Activated T-cell treated with anti-CD3 and anti-CD28 coated beads for 48 hours (primary cell): ENCODE measurements at regions not wholly inside any gene's neighbourhood (a gene's known extent, or its start where the extent isn't known, plus 50 kb on each side); places are given as distances from the start of the nearest gene placed in this dataset.

Experiments
- DNase-seq: peaks from one replicate; pipeline ENCODE4 v3.0.0-alpha.2; 2020; ENCODE audit warnings: low read depth

- DNase-seq, result no peak
Measured at GRCh38 chr1:47703156-47703825, 265.4 kb downstream of the FOXD2 start.

DNA sequence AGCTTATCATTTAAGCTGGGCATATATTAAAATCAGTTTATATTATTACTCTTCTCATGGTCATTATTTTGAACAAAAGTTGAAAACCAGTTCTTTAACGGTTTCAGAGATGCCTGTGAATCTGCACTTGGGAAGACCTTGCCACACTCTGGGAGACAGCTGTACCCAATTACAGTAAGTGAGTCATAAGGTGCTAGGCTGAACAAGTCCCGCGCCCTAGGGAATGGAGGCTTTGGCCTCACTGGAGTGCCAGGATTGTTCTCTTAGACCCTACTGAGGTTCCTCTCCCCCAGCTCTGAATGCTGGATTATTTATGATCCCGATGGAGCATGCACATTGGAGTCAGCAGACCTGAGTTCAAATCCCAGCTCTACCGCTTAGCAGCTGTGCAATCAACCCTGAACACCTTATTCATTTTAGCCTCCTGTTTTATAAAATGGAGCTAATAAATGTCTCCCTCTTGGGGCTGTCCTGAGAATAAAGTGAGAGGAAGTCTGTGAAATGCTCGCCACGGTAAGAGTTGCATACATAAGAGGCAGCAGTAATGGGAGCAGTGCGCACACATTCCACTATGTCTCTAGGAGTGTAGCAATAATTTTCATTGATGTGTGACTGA is 266.2 kb downstream of the FOXD2 start:
- DNase-seq, result no peak

- DNase-seq, result no peak
Measured at GRCh38 chr1:47705517-47706130, 267.8 kb downstream of the FOXD2 start.

DNA sequence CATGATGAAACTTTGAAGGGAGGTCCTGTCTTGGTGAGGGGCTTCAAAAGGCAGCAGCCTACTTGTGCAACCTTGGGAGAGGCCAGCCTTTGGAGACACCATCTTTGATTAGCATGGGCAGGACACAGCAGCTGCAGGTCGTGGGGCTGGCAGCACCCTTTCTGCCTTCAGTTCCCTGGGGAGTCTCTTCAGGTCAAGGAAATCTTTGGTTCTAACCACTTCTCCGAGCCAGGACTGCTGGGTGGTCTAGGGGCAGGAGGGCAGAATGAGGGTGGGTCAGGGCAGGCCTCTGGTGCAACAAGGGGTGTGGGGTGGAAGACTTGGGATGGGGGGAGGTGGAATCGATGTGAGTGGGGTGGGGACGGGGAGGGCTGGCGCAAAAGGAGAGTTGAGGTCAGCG is 269.7 kb downstream of the FOXD2 start:
- no peak for DNase-seq

- DNase-seq, result no peak
Measured at GRCh38 chr1:47708019-47708535, 270.2 kb downstream of the FOXD2 start.

- no peak for DNase-seq
Measured at GRCh38 chr1:47708658-47709018, 270.8 kb downstream of the FOXD2 start.

DNA sequence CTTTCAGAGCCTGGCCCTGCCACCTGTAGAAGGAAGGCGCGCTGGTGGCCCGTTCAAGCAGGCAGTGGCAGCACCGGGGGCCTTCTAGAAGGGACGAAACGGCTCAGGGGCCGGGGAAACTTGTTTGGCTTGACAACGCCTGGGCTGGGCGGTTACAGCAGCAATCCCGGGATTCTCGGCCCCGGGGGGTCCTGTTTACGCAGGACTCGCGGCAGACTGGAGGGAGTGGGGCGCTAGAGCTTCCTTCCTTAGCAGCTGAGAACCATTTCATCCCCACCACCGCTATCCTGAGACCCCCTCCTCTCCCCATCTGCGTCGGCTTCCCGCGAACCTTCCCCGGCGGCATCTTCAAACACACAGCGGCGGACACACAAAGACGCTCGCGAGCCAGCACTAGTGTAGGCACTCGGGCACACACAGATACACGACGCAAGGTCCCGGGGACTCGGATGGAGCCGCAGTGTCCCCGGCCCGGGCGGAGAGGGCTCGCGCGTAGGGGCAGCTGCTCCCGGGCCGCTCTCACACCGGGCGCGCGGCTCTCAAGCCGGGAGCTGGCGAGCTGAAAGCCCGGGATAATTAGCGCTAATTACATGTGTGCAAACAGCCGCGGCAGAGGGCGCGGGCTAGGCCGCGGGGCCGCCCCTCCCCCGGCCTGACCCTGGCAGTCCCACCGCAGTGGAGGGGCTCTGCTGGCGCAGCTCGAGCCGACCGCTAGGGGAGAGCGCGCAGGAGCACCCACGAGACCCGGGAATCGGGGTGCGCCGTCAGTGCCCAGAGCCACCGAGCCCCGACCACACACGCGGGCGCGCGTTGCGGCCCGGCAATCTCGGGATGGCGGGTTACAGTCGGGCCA is 271.4 kb downstream of the FOXD2 start:
- no peak for DNase-seq

DNA sequence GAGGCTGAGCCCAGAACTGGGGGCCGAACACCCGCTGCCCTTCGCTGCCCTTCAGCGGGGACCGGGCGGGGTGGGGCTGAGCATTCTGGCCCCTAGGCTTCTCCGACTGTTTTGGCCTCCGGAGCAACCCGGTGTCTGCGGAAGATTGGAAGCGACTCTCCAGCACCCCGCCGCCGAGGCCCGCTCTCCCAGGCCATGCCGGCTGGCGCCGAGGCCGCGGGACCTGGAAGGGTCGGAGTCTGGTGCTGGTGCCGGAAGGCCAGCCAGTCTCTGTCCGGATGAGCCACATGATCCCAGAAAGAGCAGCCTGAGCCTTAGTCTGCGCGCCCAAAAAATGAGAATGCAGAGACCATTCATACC is 272.0 kb downstream of the FOXD2 start:
- DNase-seq, result no peak

DNA sequence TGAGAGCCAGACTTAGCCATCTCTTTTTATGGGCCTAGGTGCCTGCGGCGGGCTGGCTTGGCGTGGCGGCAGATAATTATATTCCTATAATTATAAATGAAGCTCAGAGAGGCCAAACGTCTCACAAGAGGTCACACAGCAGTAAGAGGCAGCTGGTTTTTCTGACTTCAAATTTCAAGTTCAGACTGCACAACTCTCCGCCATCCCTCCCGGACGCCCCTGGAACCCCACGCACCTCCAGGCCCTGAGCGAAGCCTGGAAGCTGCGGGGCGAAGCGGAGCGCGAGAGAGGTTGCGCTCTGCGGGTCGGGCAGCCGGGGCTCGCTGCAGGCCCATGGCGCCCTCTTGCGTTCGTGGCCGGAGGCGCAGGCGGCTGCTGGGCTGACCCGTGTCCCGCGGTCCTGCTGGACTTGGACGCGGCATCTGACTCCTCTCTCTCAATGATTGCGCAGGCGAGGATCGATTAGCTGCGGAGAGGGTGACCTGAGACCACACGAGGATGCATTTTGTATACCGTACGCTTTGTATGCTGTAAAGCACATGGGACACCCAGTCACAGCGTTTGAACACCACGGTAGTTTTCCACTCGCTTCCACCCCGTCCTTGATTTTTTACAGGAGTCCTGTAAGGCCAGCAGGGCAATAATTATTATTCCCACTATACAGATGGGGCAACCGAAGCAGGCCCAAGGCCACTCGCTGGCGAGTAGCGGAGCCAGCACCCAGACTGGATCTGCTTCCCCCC is 272.7 kb downstream of the FOXD2 start:
- DNase-seq, result peak; percentile 71
